DND-41 (cell line): ENCODE measurements at regions not wholly inside any gene's neighbourhood (a gene's known extent, or its start where the extent isn't known, plus 50 kb on each side); places are given as distances from the start of the nearest gene placed in this dataset.

Source experiments
- EZH2 ChIP-seq: IDR thresholded peaks from 3 replicates; pipeline ENCODE4 v1.6.1; 2012; ENCODE audit warnings: borderline replicate concordance, low read depth, mild to moderate bottlenecking, moderate library complexity, low read length, inconsistent platforms; ENCODE audit not compliant: severe bottlenecking
- TF ChIP-seq, protein P1 (sequence below): IDR thresholded peaks from 2 replicates; pipeline ENCODE4 v1.5.1; 2012; ENCODE audit warnings: borderline replicate concordance, low read length, moderate library complexity, mild to moderate bottlenecking; ENCODE audit not compliant: poor library complexity, severe bottlenecking; ENCODE audit errors: extremely low read depth

DNA sequence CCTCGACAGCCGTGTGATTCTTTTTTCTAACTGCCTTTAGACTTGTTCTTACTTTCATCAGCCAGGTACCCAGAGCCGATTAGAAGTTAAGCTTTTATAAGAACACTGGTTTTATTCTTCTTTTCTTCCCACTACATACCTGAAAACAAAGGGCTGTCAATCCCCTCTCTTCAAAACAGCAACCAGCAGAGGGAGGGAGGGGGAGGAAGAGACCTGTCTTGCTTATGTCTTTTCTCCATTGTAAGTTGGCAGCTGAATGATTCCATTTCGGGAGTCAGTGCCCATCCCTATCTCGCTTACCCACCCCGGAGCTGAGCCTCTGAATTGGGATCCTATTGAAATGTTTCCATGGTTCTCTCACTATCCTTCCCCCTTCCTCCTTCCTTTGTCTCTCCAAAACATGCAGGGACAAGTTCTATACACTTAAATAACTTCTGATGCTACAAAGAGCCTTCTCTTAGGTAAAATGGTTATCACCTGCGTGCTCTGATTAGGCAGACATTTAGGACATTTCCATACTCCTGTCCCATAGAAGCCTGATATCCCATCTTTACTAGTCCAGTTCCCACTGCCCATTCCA, 83.9 kb upstream of the WWC1 start:
- TF ChIP-seq EZH2, result no peak
- TF ChIP-seq, protein P1, sequence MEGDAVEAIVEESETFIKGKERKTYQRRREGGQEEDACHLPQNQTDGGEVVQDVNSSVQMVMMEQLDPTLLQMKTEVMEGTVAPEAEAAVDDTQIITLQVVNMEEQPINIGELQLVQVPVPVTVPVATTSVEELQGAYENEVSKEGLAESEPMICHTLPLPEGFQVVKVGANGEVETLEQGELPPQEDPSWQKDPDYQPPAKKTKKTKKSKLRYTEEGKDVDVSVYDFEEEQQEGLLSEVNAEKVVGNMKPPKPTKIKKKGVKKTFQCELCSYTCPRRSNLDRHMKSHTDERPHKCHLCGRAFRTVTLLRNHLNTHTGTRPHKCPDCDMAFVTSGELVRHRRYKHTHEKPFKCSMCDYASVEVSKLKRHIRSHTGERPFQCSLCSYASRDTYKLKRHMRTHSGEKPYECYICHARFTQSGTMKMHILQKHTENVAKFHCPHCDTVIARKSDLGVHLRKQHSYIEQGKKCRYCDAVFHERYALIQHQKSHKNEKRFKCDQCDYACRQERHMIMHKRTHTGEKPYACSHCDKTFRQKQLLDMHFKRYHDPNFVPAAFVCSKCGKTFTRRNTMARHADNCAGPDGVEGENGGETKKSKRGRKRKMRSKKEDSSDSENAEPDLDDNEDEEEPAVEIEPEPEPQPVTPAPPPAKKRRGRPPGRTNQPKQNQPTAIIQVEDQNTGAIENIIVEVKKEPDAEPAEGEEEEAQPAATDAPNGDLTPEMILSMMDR, result no peak
